HG02642 (cell line): ENCODE measurements at regions not wholly inside any gene's neighbourhood (a gene's known extent, or its start where the extent isn't known, plus 50 kb on each side); places are given as distances from the start of the nearest gene placed in this dataset.
"Not testable (repeated sequence)": the region's sequence is repeated elsewhere in the genome, so short reads cannot be mapped to it uniquely, and the experiment has no call there.

Source experiments
- ATAC-seq: cut with Tn5 transposase; IDR thresholded peaks from one replicate; pipeline ENCODE4 v1.9.1; 2021; ENCODE audit warnings: mild to moderate bottlenecking; ENCODE audit not compliant: unreplicated experiment, poor library complexity

- ATAC-seq, result no peak
Observed at GRCh38 chrX:115960440-115961084, 210.0 kb upstream of the AGTR2 start.

- ATAC-seq, result no peak
Observed at GRCh38 chrX:115966920-115967319, 203.6 kb upstream of the AGTR2 start.

GRCh38 chrX:115968436-115969252 is 201.9 kb upstream of the AGTR2 start:
- ATAC-seq, result peak; percentile 83

DNA sequence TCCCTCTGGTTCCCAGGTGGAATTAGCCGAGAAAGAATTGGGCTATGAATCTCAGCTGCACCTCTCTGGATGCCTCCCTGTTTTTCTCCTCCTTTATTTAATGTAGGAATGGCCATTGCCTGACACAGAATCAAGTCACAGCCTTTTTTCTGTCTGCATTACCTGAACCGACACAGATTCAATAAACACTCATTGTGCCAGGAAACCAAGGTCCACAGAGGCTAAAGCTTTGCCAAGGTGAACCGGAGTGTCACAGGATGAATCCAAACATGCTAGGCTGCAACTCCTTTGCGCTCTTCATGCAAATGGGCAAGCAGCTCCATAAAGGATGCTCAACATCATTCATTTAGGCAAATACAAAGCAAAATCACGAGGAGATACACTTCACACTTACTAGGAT is 199.8 kb upstream of the AGTR2 start:
- no peak for ATAC-seq

- ATAC-seq, result no peak
Observed at GRCh38 chrX:115972717-115973116, 197.8 kb upstream of the AGTR2 start.

- ATAC-seq, result no peak
Observed at GRCh38 chrX:115978068-115978467, 192.5 kb upstream of the AGTR2 start.

GRCh38 chrX:115983148-115983547 is 187.4 kb upstream of the AGTR2 start:
- ATAC-seq, result not testable (repeated sequence)

DNA sequence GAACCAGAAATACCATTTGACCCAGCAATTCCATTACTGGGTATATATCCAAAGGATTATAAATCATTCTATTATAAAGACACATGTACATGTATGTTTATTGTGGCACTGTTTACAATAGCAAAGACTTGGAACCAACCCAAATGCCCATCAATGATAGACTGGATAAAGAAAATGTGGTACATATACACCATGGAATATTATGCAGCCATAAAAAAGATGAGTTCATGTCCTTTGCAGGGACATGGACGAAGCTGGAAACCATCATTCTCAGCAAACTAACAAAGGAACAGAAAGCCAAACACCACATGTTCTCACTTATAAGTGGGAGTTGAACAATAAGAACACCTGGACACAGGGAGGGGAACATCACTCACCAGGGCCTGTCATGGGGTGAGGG is 183.1 kb upstream of the AGTR2 start:
- ATAC-seq, result not testable (repeated sequence)

- ATAC-seq, result no peak
Observed at GRCh38 chrX:115988825-115989224, 181.7 kb upstream of the AGTR2 start.

- ATAC-seq, result no peak
Observed at GRCh38 chrX:115989686-115990085, 180.9 kb upstream of the AGTR2 start.

GRCh38 chrX:116009346-116009745 is 161.2 kb upstream of the AGTR2 start:
- ATAC-seq, result peak; percentile 2

DNA sequence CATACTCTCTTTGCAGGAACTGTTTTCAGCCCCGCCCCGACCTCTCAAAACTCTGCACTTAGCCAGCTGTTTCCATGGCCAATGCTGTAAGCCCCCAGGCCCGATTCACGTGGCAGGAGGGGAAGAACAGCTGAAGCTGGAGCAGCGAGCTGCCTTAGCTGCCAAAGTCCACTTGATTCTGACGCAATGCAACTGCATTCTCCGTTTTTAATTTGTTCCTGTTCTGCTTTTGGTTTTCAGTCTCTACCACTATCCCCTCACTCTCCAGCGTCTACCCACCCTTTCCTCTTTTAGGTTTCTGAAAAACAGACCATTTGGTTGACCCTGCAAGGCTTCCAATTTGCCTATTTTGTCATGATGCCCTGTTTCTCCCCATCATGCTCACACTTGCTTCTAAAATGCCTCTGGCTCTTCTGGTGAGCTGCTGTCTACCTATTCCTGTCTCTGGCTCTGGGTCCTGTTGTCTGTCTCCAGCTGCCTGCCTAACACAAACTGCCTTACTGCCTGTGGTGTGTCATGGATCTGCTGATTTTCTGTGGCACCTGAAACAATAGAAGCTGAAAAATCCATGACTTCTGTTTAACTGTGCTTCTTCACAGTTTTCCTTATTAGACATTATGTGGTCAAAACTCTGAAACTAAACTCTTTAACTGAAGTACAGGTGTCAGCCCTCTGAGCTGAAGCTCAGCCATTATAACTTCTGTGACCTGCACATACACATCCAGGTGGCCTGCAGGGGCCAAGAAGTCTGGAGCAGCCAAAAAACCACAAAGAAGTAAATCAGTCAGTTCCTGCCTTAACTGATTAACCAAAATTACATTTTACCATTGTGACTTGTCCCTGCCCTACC is 160.5 kb upstream of the AGTR2 start:
- ATAC-seq, result peak; percentile 80

- no peak for ATAC-seq
Observed at GRCh38 chrX:116010939-116011338, 159.6 kb upstream of the AGTR2 start.

- no peak for ATAC-seq
Observed at GRCh38 chrX:116031331-116031730, 139.2 kb upstream of the AGTR2 start.
